OCI-LY7 (cell line): ENCODE measurements at regions not wholly inside any gene's neighbourhood (a gene's known extent, or its start where the extent isn't known, plus 50 kb on each side); places are given as distances from the start of the nearest gene placed in this dataset.
"Not testable (repeated sequence)": the region's sequence is repeated elsewhere in the genome, so short reads cannot be mapped to it uniquely, and the experiment has no call there.

Source experiments
- BruUV-seq: library from RNA; stranded (reverse); fragments of 400-500 nt; replicated peaks from 2 replicates; lab custom pipeline; 2021; lab: Mats Ljungman, UMichigan
- CTCF ChIA-PET: fragments of 300-600 bp; sonication (Branson Sonifier 250); formaldehyde crosslinking; loops from one replicate; lab custom pipeline; 2022; ENCODE audit warnings: antibody characterized with exemption; ENCODE audit not compliant: unreplicated experiment; lab: Charles Lee
- POLR2A ChIA-PET: fragments of 300-600 bp; sonication (Branson Sonifier 250); formaldehyde crosslinking; loops from one replicate; lab custom pipeline; 2022; ENCODE audit warnings: antibody characterized with exemption; lab: Charles Lee
- DNase-seq: peaks from one replicate; pipeline ENCODE4 v3.0.0-alpha.2; 2015; ENCODE audit warnings: low spot score
- H2AFZ ChIP-seq: fragments of 200-600 bp; sonication (generic), shearing (Covaris generic); 2 replicates; pipeline ENCODE4 v1.6.1; 2014; ENCODE audit warnings: mild to moderate bottlenecking, antibody characterized with exemption, low read length, moderate library complexity
- H3K27ac ChIP-seq: fragments of 200-600 bp; sonication (generic); 2 replicates; pipeline ENCODE4 v1.5.1; 2014; ENCODE audit warnings: mixed run types, low read depth, mild to moderate bottlenecking, moderate library complexity, low read length, inconsistent platforms; ENCODE audit not compliant: poor library complexity, severe bottlenecking
- H3K36me3 ChIP-seq: fragments of 200-600 bp; sonication (generic); 2 replicates; pipeline ENCODE4 v1.6.1; 2014; ENCODE audit warnings: mild to moderate bottlenecking, antibody characterized with exemption, low read length, moderate library complexity, mixed read lengths; ENCODE audit not compliant: insufficient read depth
- H3K4me1 ChIP-seq: fragments of 200-600 bp; sonication (generic); 2 replicates; pipeline ENCODE4 v1.5.1; 2014; ENCODE audit warnings: mild to moderate bottlenecking, low read length; ENCODE audit not compliant: insufficient read depth, poor library complexity, severe bottlenecking
- H3K4me2 ChIP-seq: fragments of 200-600 bp; sonication (generic); 2 replicates; pipeline ENCODE4 v1.6.1; 2014; ENCODE audit warnings: mild to moderate bottlenecking, low read length
- H3K4me3 ChIP-seq: fragments of 200-600 bp; sonication (generic); 2 replicates; pipeline ENCODE4 v1.5.1; 2014; ENCODE audit warnings: mild to moderate bottlenecking, low read depth, low read length; ENCODE audit not compliant: poor library complexity, severe bottlenecking
- H3K79me2 ChIP-seq: fragments of 200-600 bp; sonication (generic); 2 replicates; pipeline ENCODE4 v1.6.1; 2016; ENCODE audit warnings: low read depth, mild to moderate bottlenecking, low read length, moderate library complexity, mixed read lengths; ENCODE audit not compliant: insufficient read depth
- H3K9me2 ChIP-seq: fragments of 200-600 bp; sonication (generic); 2 replicates; pipeline ENCODE4 v1.6.1; 2016; ENCODE audit warnings: mild to moderate bottlenecking, low read length, mixed read lengths; ENCODE audit not compliant: insufficient read depth
- H3K9me3 ChIP-seq: fragments of 200-600 bp; sonication (generic); 2 replicates; pipeline ENCODE4 v1.6.1; 2014; ENCODE audit warnings: mild to moderate bottlenecking, mixed run types, low read length, mixed read lengths
- H4K20me1 ChIP-seq: fragments of 200-600 bp; sonication (generic); 2 replicates; pipeline ENCODE4 v1.6.1; 2014; ENCODE audit warnings: mild to moderate bottlenecking, antibody characterized with exemption, low read length, moderate library complexity, mixed read lengths; ENCODE audit not compliant: insufficient read depth
- CTCF ChIP-seq: fragments of 200-600 bp; sonication (generic); conservative IDR thresholded peaks from 2 replicates; pipeline ENCODE4 v1.5.1; 2014; ENCODE audit warnings: mild to moderate bottlenecking, antibody characterized with exemption, low read length, moderate library complexity, mixed read lengths
- EZH2phosphoT487 ChIP-seq: fragments of 200-600 bp; sonication (generic); IDR thresholded peaks from 2 replicates; pipeline ENCODE4 v1.6.1; 2018; ENCODE audit warnings: low read depth, borderline replicate concordance, mild to moderate bottlenecking, mixed run types, antibody characterized with exemption, low read length, moderate library complexity, mixed read lengths
- intact Hi-C: fragments of 100-400 bp; cut with micrococcal nuclease; formaldehyde crosslinking; loops from one replicate; pipeline ENCODE4 v1.10.0; 2022; ENCODE audit not compliant: unreplicated experiment

DNA sequence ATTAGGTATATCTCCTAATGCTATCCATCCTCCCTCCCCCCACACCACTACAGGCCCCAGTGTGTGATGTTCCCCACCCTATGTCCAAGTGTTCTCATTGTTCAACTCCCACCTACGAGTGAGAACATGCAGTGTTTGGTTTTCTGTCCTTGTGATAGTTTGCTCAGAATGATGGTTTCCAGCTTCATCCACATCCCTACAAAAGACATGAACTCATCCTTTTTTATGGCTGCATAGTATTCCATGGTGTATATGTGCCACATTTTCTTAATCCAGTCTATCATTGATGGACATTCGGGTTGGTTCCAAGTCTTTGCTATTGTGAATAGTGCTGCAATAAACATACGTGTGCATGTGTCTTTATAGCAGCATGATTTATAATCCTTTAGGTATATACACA, 53.8 kb upstream of the HIVEP2 start:
- H4K20me1 ChIP-seq, H3K36me3 ChIP-seq, POLR2A ChIA-PET, H3K9me3 ChIP-seq, H3K9me2 ChIP-seq, H3K79me2 ChIP-seq, H3K27ac ChIP-seq, DNase-seq, H3K4me1 ChIP-seq, H2AFZ ChIP-seq, H3K4me2 ChIP-seq, BruUV-seq, intact Hi-C loops, CTCF ChIA-PET, H3K4me3 ChIP-seq: not testable (repeated sequence)

GRCh38 chr6:143000811-143001210, 55.8 kb upstream of the HIVEP2 start:
- H3K4me3 ChIP-seq, result no peak overlapping the region
- no peak for TF ChIP-seq EZH2phosphoT487
- TF ChIP-seq CTCF, result no peak
- H3K4me2 ChIP-seq, result no peak overlapping the region
- intact Hi-C loops, result no loop called here
- no peaks in the 10 kb centered on the region for H4K20me1 ChIP-seq
- DNase-seq, result no peak
- BruUV-seq, result no TSS peak
- no peaks in the 10 kb centered on the region for H3K4me1 ChIP-seq
- no peaks in the 10 kb centered on the region for H3K9me2 ChIP-seq
- H3K79me2 ChIP-seq, result no peaks in the 10 kb centered on the region
- H3K36me3 ChIP-seq, result no peaks in the 10 kb centered on the region
- ChIA-PET POLR2A (interaction anchor here (0.7 kb wide), 1 partner anchor 23 kb away, joined by 4 read pairs; no protein-coding TSS in a partner anchor), CTCF (no interaction called here)
- H3K27ac ChIP-seq, result no peak overlapping the region
- no peak overlapping the region for H2AFZ ChIP-seq
- no peaks in the 10 kb centered on the region for H3K9me3 ChIP-seq

- Histone ChIP-seq H3K9me3 (no peaks in the 10 kb centered on the region), H3K79me2 (no peaks in the 10 kb centered on the region), H3K9me2 (no peaks in the 10 kb centered on the region), H4K20me1 (no peaks in the 10 kb centered on the region), H3K4me2 (no peak overlapping the region), H3K4me3 (no peak overlapping the region), H3K27ac (no peak overlapping the region), H3K36me3 (no peaks in the 10 kb centered on the region), H3K4me1 (no peaks in the 10 kb centered on the region), H2AFZ (no peak overlapping the region)
- intact Hi-C loops, result no loop called here
- ChIA-PET POLR2A (no interaction called here), CTCF (no interaction called here)
- TF ChIP-seq EZH2phosphoT487 (no peak), CTCF (no peak)
- no TSS peak for BruUV-seq
- DNase-seq, result no peak
Measured at GRCh38 chr6:143002686-143003085, 57.7 kb upstream of the HIVEP2 start.
